ENCODE measurements at regions not wholly inside any gene's neighbourhood (a gene's known extent, or its start where the extent isn't known, plus 50 kb on each side); places are given as distances from the start of the nearest gene placed in this dataset.

- no peaks in the 10 kb centered on the region for H3K4me1 ChIP-seq (ENCODE audit: control insufficient read depth in 2 of 3, insufficient read depth in 2 of 3, low read depth in 1 of 3, low read length in 3 of 3)
- no peak for DNase-seq
- H3K36me3 ChIP-seq (ENCODE audit: control insufficient read depth in 2 of 3, insufficient read depth in 3 of 3, low read length in 3 of 3): no peaks in the 10 kb centered on the region
- H3K27me3 ChIP-seq (ENCODE audit: control insufficient read depth, insufficient read depth, low read length): no peaks in the 10 kb centered on the region
- H3K9ac ChIP-seq (ENCODE audit: low read length in 3 of 3): no peak overlapping the region
- H3K9me3 ChIP-seq (ENCODE audit: control insufficient read depth in 2 of 3, insufficient read depth in 1 of 3, low read length in 3 of 3): no peaks in the 10 kb centered on the region
- no peak overlapping the region for H3K4me3 ChIP-seq (ENCODE audit: low read length in 3 of 3)
- intact Hi-C loops (cut with DNase I): no loop called here
- no peak for FAIRE-seq
- no peak overlapping the region for H3K27ac ChIP-seq (ENCODE audit: low read depth in 2 of 2, low read length in 2 of 2)
- no peak for TF ChIP-seq CTCF (IDR thresholded peaks at IDR 0.05; ENCODE audit: borderline replicate concordance, extremely low read depth, insufficient read depth)
Measured at GRCh38 chr5:88394536-88395175, 126.0 kb upstream of the TMEM161B start.

- H3K4me3 ChIP-seq (ENCODE audit: low read length in 3 of 3): peak overlapping the region in 2 of 3 donors; percentile 9 to 11
- no peaks in the 10 kb centered on the region for H3K4me1 ChIP-seq (ENCODE audit: control insufficient read depth in 2 of 3, insufficient read depth in 2 of 3, low read depth in 1 of 3, low read length in 3 of 3)
- no peaks in the 10 kb centered on the region for H3K9me3 ChIP-seq (ENCODE audit: control insufficient read depth in 2 of 3, insufficient read depth in 1 of 3, low read length in 3 of 3)
- H3K36me3 ChIP-seq (ENCODE audit: control insufficient read depth in 2 of 3, insufficient read depth in 3 of 3, low read length in 3 of 3): no peaks in the 10 kb centered on the region
- no peaks in the 10 kb centered on the region for H3K27me3 ChIP-seq (ENCODE audit: control insufficient read depth, insufficient read depth, low read length)
- no peak overlapping the region for H3K27ac ChIP-seq (ENCODE audit: low read depth in 2 of 2, low read length in 2 of 2)
- DNase-seq (no peak), FAIRE-seq (no peak)
- no peak for TF ChIP-seq CTCF (IDR thresholded peaks at IDR 0.05; ENCODE audit: borderline replicate concordance, extremely low read depth, insufficient read depth)
- no peak overlapping the region for H3K9ac ChIP-seq (ENCODE audit: low read length in 3 of 3)
- intact Hi-C loops (cut with DNase I): no loop called here
Measured at GRCh38 chr5:88393716-88394535, 125.3 kb upstream of the TMEM161B start.

- no peak overlapping the region for H3K4me3 ChIP-seq (ENCODE audit: low read length in 3 of 3)
- H3K4me1 ChIP-seq (ENCODE audit: control insufficient read depth in 2 of 3, insufficient read depth in 2 of 3, low read depth in 1 of 3, low read length in 3 of 3): no peaks in the 10 kb centered on the region
- no peak overlapping the region for H3K27ac ChIP-seq (ENCODE audit: low read depth in 2 of 2, low read length in 2 of 2)
- TF ChIP-seq CTCF (IDR thresholded peaks at IDR 0.05; ENCODE audit: borderline replicate concordance, extremely low read depth, insufficient read depth): no peak
- FAIRE-seq (no peak), DNase-seq (peak in 1 of 5 donors; percentile 7)
- H3K36me3 ChIP-seq (ENCODE audit: control insufficient read depth in 2 of 3, insufficient read depth in 3 of 3, low read length in 3 of 3): no peaks in the 10 kb centered on the region
- intact Hi-C loops (cut with DNase I): no loop called here
- no peak overlapping the region for H3K9ac ChIP-seq (ENCODE audit: low read length in 3 of 3)
- H3K9me3 ChIP-seq (ENCODE audit: control insufficient read depth in 2 of 3, insufficient read depth in 1 of 3, low read length in 3 of 3): no peaks in the 10 kb centered on the region
- H3K27me3 ChIP-seq (ENCODE audit: control insufficient read depth, insufficient read depth, low read length): no peaks in the 10 kb centered on the region
Measured at GRCh38 chr5:88393042-88393441, 124.4 kb upstream of the TMEM161B start.
